ENCODE measurements at regions not wholly inside any gene's neighbourhood (a gene's known extent, or its start where the extent isn't known, plus 50 kb on each side); places are given as distances from the start of the nearest gene placed in this dataset.
"Not testable (repeated sequence)": the region's sequence is repeated elsewhere in the genome, so short reads cannot be mapped to it uniquely, and the experiment has no call there.

DNA sequence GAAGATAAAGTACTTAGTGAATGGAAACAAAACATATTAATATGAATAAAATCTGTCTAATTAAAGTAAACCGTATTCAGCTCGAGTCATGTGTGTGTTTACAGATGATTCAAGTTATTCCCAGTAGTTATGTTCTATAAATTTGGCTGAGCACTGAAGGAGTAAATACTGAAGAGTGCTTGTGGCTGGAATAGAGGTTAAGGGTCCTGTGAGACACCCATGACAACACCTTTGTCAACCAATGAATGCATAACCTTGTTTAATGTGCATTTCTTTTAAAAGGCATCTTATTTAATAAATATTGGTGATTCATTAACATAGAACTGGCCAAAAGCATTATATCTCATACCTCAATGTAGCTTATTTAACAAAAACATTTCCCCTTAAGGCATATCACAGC lies 577.8 kb upstream of the SLITRK5 start:
- no peak for DNase-seq (ENCODE audit: low spot score)

DNA sequence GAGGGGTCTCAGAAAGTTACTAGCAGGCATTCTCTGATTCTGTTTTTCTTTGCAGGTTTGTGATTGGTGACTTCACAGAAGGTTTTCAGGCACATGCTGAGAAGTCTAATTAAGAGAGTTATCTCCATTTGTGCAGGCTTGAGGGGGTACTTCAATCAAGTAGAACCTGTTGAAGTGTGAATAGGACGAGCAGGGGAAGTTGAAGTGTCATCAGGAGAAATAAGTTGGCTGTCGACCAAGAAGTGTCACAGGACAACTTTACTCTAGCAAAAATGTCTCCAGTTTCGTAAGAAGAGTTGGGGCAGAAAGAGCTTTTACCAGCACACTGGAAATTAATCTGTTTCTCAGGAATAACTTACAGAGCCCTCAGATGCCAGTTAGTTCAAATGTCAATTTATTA lies 576.5 kb upstream of the SLITRK5 start:
- no peak for DNase-seq (ENCODE audit: low spot score)

DNA sequence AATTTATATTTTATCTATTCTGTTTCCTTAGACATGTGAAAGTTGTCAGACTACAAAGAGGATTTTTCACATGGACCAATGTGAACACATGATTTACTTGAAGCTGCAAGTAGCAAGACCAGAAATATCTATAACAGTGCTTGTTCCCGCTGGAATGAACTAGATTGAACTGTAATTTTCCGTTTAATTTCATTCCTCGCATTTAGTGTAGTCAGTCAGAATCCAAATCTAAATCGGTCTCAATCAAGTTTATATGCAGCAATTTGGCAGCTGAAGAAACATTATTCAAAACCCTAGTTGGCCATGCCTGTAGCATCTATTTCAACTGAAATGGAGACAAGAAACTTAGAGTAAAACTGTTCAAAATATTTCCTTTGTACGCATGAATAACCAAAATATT lies 570.7 kb upstream of the SLITRK5 start:
- no peak for DNase-seq (ENCODE audit: low spot score)

DNA sequence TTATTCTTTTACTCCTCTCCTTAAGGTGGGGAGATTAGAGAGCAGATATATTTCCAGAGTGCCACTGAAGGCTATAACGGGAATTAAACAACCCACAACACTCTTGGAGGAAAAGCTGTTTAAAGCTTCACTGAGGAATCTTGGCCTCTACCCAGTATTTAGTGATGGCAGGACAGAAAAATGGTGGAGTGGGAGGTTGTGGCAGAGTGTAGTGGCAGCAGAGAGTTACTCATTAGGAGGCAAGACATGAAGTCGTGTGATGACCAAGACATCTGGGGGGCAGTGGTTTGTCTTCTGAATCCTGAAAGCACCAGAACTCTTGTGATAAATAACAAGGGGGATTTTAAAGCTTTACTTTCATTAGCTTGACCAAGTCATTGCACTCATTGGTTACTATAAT lies 563.5 kb upstream of the SLITRK5 start:
- DNase-seq (ENCODE audit: low spot score), result no peak

DNA sequence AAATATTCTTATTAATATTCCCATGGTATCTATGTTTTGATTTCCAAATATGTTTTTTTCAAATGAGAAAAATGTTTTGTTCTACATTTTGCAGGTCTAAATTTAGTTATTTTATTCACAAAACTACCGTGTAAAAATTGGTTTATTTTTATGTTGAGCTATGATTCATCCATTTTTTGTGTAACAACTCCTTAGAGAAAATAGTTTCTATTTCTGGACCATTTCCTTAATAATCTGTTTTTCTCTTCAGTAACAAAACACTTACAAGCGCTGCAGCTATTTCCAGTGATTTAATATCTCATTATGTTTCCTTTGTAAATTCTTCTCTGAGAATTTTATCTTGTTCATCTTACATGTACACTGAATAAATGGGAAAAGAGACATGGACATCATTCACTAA lies 550.7 kb upstream of the SLITRK5 start:
- no peak for DNase-seq (ENCODE audit: low spot score)

DNA sequence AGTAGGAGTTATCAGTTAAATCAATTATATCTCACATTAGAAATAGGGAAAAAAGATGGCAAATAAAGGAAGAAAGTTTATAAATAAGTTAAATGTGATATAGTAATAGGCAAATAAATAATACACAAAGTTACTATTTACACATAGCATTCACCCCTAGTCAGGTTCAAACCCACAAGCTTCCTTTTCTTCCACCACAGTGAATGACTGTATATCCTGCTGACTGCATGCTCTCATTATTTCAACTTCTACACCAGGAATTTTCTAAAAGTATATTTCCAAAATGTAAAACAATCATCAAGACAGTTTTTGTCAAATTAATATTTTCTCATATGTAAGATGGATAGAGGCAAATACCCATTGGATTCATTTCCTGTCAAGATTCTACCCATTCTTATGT lies 548.6 kb upstream of the SLITRK5 start:
- no peak for DNase-seq (ENCODE audit: low spot score)

DNA sequence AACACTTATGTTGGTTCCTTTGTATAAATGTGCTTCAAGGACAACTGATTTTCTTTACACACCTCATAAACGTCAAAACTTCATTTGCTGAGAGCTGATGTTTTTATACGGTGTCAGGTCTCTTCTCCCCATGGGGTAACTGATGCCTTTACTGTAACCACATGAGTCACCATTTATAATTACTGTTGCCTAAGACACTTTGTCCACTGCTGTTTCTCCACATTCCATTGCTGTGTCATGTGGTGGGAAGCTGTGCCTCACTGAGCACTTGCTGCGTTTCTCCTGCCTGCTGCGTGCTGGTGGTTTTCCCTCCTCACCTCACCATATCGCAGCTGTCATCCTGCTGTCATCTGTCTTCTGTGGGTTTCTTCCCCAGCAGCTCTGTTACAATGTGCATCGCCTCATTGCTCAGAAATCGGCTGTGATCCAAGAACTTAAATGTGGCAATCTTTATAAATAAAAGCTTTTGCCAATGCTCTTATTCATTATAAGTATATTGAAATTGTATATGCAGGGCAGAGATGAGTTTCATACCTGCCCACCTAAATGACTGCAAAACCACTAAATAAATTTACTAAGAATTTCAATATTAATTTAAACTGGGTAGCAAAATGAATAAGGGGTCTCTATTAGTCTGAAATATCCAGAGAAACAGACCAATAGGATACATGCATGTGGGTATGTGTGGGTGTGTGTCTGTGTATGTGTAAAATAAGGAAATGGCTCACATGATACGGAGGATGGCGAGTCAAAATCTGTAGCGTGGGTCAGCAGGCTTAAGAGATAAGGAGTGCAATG lies 547.0 kb upstream of the SLITRK5 start:
- no peak for DNase-seq (ENCODE audit: low spot score)

DNA sequence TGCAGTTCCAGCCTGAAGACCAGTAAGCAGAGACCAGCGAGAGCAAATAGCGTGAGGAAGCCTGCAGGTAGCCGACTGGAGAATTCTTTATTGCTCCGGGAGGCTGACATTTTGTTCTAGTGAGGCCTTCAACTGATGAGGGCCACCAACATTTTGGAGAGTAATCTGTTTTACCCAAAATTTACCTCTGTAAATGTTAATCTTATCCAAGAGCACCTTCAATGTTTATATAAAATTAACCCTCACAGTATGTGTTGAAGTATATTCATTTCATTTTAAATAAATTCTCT lies 546.4 kb upstream of the SLITRK5 start:
- DNase-seq (ENCODE audit: low spot score), result no peak

DNA sequence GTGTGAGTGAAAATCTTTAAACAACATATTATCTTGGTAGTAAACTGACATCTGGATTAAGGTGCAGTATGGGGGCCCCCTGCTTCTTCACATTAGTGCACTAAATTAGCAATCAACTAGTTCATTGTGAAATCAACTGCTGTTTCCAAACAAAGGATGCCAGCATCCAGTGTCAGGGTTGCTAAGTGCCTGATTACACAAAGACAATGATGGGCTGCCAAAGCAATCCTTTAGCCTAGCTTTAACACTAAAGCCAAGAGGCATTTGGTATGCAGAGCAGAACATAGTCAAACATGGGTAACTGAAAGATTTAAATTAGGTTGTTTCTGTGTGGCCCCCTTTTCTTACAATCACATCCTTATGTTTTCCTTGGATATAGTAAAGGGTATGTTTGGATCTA lies 543.1 kb upstream of the SLITRK5 start:
- DNase-seq (ENCODE audit: low spot score), result no peak

DNA sequence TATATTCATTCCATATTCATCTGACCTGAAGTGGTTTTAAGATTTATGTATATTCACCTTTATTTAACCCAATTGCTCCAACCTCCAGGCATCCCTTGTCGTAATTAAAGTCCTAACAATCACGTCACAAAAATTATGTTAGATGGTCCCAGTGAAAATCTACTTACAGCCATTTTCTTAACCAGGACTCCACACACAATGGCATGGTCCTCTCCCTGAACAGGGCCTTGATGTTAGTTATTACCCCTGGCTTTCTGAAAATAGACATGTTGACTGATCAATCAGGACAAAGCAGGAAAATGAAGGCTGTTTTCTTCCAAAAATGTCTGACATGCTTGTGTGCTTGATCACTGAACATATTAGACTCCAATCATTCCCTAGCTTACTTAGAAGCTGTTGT lies 542.7 kb upstream of the SLITRK5 start:
- DNase-seq (ENCODE audit: low spot score), result no peak

DNA sequence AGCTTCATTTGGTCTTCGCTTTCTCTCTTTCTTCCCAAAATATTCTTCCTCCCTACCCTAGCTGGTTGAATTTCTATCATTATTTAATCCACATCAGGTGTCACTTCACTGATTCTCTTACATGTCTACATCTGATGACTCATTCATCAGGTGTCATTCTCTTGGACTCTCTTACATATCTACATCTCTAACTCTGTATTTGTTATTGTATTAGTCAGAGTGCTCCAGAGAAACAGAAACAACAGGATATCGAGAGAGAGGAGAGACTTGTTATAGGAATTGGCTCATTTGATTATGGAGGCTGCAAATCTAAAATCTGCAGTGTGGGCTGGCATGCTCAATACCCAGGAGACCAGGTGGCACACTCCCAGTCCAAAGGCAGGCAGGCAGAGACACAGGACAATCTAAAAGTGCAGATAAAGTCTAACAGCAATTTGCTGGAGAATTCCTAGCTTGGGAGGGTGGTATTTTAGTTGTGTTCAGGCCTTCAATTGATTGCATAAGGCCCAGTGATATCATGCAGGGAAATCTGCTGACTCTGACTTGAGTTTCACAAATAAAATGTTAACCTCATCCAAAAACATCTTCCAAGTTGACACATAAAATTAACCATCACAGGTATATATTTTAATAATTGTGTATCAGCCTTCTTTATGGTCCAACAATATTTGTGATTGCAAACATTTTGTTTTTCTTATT lies 541.4 kb upstream of the SLITRK5 start:
- DNase-seq (ENCODE audit: low spot score), result no peak

DNA sequence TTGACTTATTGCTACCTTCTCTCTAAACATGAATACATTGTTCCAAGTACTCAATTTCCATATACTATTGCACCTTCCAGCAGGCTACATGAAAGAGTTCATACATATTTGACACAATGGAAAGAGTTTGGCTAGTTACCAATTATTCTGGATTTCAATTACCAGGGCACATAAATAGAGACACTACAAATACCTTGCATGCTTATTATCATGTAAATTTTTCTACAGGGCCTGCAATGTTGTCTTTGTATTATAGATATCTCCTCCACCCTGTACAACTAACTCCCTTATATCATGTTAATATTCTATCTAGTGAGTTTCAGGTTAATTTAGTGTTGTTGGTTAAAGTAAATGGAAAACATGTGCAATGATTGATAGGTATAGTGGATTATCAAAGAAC lies 540.7 kb upstream of the SLITRK5 start:
- no peak for DNase-seq (ENCODE audit: low spot score)

DNA sequence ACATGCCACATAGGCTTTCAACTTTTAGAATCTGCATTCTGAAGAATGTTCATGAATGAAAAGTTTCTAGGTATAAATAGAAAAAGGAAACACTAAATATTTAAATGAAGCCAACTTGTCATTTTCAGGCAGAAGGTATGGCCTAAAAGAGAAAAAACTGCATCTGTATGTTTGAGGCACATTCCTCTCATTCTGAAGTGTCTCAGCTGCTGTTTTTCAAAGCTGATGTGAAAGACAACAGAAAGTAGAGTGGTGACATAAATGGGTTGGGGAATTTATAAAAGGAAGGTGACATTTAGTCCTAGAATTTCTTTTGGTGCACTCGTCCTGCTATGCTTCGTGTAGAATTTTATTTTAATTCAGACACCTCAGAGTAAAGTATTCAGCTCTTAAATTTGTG lies 539.6 kb upstream of the SLITRK5 start:
- DNase-seq (ENCODE audit: low spot score), result no peak

DNA sequence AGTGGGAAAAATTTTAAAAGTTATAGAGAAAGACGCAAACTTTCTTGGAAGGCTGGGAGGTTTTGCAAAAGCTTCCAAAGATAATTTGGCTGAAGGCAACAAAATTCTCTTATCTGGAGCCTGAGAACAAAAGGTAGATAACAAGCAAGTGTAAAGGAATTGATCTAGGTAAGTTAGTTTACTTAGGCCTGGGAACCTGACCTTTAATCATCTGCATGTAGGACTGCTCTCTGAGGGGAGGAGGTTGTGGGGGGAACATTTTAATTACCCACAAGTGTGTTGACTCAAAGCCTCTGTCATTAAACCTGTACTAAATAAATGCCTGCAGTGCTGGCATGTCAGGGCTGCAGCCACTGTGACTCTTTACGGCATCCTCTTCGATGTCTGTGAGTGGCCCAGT lies 532.3 kb upstream of the SLITRK5 start:
- no peak for DNase-seq (ENCODE audit: low spot score)

DNA sequence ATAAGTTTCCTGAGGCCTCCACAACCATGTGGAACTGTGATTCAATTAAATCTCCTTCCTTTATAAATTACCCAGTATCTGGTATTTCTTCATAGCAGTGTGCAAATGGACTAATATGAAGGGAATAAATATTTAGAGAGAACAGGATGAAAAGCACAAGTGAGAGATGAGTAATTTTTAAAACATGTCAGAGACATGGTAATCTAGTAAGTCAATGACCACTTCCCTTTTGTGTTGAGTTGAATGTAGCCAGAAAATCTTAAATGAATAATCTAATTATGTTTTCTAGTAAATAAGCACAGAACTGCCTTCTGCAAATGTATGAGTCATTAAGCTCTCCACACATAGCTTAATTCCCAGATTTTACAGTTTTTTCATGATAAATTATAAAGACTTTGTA lies 524.1 kb upstream of the SLITRK5 start:
- DNase-seq (ENCODE audit: low spot score), result no peak

DNA sequence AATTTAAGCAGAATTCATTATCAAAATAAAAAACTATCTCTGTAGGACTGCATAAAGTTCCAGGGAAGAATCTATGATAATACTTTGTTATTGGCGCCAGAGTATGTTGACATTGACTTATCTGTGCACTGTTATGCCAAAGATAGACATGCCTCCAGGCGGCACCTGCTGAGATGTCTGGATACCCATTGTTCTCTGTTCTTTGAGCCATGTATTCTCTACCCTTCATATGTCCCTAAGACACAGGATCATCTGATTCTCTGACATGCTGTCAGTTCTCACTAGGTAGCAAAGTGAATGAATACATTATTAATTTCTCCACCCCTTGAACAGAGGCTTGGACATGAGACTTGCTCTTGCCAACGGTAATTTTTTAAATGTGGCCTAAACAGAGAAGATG lies 517.8 kb upstream of the SLITRK5 start:
- no peak for DNase-seq (ENCODE audit: low spot score)

DNA sequence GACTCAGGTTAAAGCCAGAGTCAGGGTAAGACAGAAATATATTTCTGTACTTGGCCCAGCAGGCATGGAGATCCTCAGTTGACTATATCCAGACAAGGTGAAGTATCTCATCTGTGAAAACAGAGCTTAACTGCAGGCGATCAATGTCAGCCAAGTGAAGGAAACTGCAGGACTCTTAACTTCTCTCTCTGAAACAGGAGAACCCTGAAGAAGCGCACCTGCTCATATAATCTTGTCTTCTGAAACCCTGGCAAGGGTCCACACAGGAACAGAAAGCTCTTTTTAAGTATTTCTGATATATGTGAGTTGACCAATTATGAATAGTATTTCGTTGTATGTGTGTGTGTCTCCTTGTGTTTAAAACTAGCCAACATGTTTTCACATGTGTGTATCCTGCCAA lies 504.8 kb upstream of the SLITRK5 start:
- no peak for DNase-seq (ENCODE audit: low spot score)

DNA sequence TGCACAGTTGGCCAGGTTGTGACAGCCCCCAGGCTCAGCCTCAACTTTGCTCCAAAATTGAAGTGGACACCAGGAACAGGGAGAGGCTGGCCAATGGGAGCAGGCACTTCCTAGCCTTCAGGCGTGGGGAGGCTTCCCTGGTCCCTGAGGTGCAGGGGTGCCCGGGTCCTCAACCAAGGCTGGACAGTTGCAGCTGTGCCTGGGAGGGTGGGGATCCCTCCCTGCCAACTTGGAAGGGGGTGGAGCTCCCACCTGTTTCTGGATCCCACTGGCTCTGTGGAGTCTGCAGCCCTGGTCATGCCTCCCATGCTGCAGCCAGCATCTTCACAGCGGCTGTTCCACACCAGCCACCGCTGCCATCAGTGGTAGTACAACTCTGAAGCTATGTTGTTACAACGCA lies 502.8 kb upstream of the SLITRK5 start:
- no peak for DNase-seq (ENCODE audit: low spot score)

DNA sequence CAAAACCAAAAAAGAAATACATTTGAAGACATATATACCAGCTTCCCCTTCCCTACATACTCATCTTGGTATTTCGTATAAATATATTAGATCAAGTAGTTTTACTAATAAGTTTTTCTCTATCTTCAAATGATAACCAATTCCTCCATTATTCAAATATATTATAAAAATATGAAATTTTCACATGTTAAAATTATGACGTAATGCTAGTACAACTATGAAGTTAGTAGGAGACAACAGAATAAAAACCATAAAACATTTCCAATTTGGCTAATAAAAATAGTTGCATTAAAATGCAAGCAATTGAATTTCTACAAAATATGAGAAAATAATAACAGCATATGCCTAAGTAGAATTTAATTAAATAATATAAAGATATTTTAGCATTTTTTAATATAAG lies 501.8 kb upstream of the SLITRK5 start:
- DNase-seq (ENCODE audit: low spot score), result no peak

DNA sequence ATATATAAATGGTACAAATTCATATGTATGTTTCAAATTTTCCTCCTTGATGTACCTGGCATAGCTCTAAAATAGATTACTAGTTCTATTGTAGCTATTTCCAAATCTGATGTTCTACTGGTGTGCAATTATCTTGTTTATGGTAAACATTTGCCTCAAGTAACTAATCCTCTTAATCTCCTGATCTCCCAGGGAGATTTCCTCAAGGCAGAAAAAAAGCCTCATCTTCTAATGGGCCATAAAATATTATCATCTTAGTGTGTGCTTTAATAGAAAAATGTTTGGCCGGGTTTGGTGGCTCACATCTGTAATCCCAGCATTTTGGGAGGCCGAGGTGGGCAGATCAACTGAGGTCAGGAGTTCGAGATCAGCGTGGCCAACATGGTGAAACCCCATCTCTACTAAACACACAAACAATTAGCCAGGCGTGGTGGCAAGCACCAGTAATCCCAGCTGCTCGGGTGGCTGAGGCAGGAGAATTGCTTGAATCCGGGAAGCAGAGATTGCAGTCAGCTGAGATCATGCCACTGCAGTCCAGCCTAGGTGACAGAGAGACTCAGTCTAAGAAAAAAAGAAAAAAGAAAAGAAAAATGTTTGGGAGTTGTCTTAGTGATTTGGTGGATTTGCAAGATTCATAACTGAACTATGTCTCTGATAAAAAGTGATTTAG lies 498.9 kb upstream of the SLITRK5 start:
- DNase-seq (ENCODE audit: low spot score), result no peak

DNA sequence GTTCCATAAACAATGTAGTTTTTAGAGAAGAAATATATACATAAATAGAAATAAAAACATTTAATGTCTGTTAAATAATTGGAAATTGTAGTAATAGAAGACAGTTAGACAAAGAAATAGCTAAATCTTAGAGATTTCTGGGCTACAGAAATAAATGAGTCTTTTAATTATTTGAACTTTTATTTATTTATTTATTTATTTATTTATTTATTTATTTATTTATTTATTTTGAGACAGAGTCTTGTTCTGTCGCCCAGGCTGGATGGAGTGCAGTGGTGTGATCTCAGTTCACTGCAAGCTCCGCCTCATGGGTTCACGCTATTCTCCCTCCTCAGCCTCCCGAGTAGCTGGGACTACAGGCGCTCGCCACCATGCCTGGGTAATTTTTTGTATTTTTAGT lies 486.0 kb upstream of the SLITRK5 start:
- not testable (repeated sequence) for DNase-seq (ENCODE audit: low spot score)

DNA sequence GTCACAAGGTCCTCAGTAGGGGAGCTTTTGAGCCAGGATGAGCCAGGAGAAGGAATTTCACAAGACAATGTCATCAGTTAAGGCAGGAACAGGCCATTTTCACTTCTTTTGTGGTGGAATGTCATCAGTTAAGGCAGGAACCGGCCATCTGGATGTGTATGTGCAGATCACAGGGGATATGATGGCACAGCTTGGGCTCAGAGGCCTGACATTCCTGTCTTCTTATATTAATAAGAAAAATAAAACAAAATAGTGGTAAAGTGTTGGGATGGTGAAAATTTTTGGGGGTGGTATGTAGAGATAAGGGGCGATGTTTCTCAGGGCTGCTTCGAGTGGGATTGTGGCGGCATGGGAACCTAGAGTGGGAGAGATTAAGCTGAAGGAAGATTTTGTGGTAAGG lies 484.5 kb upstream of the SLITRK5 start:
- DNase-seq (ENCODE audit: low spot score), result not testable (repeated sequence)

DNA sequence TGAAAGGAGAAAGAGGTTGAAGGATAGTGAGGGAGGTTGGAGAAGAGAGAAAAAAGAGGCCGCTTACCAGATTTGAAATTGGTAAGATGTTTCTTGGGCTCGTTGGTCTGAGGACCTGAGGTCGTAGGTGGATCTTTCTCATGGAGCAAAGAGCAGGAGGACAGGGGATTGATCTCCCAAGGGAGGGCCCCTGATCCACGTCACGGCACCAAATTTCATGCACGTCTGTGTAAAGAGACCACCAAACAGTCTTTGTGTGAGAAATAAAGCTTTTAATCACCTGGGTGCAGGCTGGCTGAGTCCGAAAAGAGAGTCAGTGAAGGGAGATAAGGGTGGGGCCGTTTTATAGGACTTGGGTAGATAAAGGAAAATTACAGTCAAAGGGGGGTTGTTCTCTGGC lies 479.7 kb upstream of the SLITRK5 start:
- not testable (repeated sequence) for DNase-seq (ENCODE audit: low spot score)
